ENCODE measurements at regions not wholly inside any gene's neighbourhood (a gene's known extent, or its start where the extent isn't known, plus 50 kb on each side); places are given as distances from the start of the nearest gene placed in this dataset.

- POLR2A ChIA-PET = no interaction called here
- no peaks in the 10 kb centered on the region for H3K9me3 ChIP-seq (ENCODE audit: low read length)
- DNase-seq (ENCODE audit: low spot score) (no peak), FAIRE-seq (no peak), ATAC-seq (no peak)
- no peak overlapping the region for H2AFZ ChIP-seq (ENCODE audit: low read length)
- H3K27me3 ChIP-seq (ENCODE audit: control insufficient read depth in 1 of 2, insufficient read depth in 2 of 2, low read length in 2 of 2) = peaks cover 0 to 6% of the 10 kb centered on the region in 2 experiments; a peak in 2 of 5 replicates
- H3K4me2 ChIP-seq (ENCODE audit: low read depth, low read length) = no peak overlapping the region
- H4K20me1 ChIP-seq (ENCODE audit: insufficient read depth, low read length) = no peaks in the 10 kb centered on the region
- no peaks in the 10 kb centered on the region for H3K36me3 ChIP-seq (replicated peaks in 1 of 2; ENCODE audit: control insufficient read depth in 1 of 2, insufficient read depth in 2 of 2, low read length in 2 of 2)
- CTCF ChIA-PET (ENCODE audit: low intra/inter-chr PET ratio, low total read pairs) = no interaction called here
- BruUV-seq (replicated peaks) = no TSS peak
- intact Hi-C loops (cut with micrococcal nuclease; ENCODE audit: unreplicated experiment) = no loop called here
- TF ChIP-seq ZNF512B (CRISPR knock-in tag; IDR thresholded peaks at IDR 0.05; ENCODE audit: borderline replicate concordance) (no peak), SNAPC4 (CRISPR knock-in tag; IDR thresholded peaks at IDR 0.05) (no peak), ZNF276 (CRISPR knock-in tag; IDR thresholded peaks at IDR 0.05; ENCODE audit: low read depth) (no peak), ZNF777 (CRISPR knock-in tag; IDR thresholded peaks at IDR 0.05) (no peak)
- in situ Hi-C loops (cut with HindIII; ENCODE audit: extremely low pct_ligation_motif_present, low pct_unique_long_range_greater_than_20kb) = no loop called here
- H3K4me1 ChIP-seq (ENCODE audit: insufficient read depth, low read length) = no peaks in the 10 kb centered on the region
- no peak overlapping the region for H3K9ac ChIP-seq (ENCODE audit: insufficient read depth, low read depth, low read length)
- H3K27ac ChIP-seq (ENCODE audit: extremely low read length, insufficient read depth, low read length) = no peak overlapping the region
- WGBS (ENCODE audit: low lambda C conversion rate) = 4% methylated on average over 4 of the region's 4 CpGs
- H3K4me3 ChIP-seq (replicated peaks in 1 of 3; ENCODE audit: insufficient read depth in 1 of 3, low read depth in 2 of 3, low read length in 3 of 3) = no peak overlapping the region
- no peaks in the 10 kb centered on the region for H3K79me2 ChIP-seq (ENCODE audit: insufficient read depth, low read length)
Measured at GRCh38 chr16:51880776-51881175, 666.2 kb downstream of the TOX3 start.
